Activated CD4-positive, alpha-beta T cell treated with anti-CD3 and anti-CD28 coated beads for 24 hours (primary cell): ENCODE measurements at regions not wholly inside any gene's neighbourhood (a gene's known extent, or its start where the extent isn't known, plus 50 kb on each side); places are given as distances from the start of the nearest gene placed in this dataset.

ENCODE experiments used
- DNase-seq, 2 donors: peaks; one replicate each; pipeline ENCODE4 v3.0.0-alpha.2; 2020; ENCODE audit warnings: low read depth in 2 of 2

DNA sequence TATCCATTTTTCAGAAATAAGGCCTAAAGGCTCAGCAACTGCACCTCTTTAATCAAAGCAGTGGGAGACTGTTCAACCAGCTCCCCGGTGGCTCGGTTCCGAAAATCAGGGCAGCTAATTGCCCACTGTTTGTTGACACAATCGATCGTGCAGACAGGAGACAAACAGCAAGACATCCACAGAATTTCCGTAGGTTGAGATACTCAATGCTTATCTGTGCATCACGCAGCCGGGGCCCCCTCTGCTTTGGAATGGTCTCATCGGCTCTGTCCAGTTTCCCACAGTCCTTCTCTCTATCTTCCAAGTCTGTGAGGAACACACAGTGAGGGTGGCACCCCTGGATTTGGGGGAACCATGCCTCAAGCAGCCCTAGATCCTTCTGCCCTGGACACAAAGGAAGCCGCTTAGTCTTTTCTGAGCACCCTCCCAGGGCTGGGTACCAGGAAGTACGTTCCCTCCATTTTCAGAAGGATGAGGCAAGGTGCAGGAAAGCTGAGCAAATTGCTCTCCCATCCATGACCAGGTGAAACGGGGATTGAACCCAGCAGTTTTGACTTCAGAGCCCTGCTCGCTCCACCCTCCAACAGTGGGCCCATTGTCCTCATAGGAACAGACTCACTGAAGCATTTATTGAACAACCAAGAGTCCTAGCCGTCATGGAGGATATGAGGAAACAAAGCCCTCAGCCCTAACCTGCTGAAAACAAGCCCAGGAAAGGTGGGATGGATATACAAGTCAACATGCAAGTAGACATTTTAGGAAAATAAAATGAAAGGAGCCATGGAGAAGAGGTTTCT, 70.7 kb downstream of the C16orf95 start:
- no peak for DNase-seq

DNA sequence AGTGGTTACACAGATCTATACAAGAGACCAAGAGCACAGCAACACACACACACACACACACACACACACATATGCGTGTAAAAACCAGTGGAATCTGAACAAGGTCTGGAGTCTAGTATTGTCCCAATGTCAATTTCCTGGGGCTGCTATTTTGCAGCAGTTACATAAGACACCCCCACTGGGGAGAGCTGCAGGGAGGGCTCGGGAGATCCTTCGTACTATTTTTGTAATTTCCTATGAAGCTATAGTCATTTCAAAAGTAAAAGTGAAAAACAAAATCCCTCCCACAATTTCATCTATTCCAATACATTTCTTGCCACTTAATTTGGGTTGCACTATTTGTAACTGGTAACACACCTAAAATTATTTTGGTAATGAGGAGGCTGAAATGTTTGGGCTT, 68.5 kb downstream of the C16orf95 start:
- no peak for DNase-seq

DNA sequence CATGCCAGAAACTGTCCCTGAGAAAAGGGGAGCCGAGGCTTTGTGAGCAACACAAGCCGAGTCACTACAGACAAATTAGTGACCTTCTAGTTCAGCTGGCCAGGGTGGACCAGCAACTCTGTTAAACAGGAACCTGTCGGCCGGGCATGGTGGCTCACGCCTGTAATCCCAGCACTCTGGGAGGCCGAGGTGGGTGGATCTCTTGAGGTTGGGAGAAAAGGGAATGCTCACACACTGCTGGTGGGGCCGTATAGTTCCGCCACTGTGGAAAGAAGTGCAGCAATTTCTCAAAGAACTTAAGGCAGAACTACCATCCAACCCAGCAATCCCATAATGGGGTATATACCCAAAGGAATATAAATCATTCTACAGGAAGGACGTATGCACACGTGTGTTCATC, 67.8 kb downstream of the C16orf95 start:
- DNase-seq = no peak

DNA sequence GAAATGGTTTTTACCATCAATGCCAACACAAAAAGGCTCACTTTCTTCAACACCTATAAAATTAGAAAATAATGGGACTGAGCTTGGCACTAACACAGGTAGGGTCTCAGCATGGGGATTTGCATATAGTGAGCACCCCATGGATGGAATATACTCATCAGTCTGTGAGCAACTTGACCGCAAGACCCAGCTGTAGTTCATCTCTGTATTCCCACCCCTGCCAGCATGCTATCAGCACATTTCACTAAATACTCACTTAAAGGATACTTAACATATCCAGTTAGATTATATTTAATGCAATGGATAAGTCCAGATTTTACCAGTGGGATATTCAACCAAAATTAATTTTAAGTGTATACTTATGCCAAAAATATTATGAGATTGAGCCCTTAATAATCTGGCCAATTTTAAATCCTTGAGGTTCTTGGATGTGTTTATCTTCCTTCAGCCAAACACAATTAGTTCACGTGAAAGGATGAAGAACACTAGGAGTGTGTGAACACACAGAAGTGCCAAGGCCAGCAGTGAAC, 66.7 kb downstream of the C16orf95 start:
- DNase-seq = no peak

DNA sequence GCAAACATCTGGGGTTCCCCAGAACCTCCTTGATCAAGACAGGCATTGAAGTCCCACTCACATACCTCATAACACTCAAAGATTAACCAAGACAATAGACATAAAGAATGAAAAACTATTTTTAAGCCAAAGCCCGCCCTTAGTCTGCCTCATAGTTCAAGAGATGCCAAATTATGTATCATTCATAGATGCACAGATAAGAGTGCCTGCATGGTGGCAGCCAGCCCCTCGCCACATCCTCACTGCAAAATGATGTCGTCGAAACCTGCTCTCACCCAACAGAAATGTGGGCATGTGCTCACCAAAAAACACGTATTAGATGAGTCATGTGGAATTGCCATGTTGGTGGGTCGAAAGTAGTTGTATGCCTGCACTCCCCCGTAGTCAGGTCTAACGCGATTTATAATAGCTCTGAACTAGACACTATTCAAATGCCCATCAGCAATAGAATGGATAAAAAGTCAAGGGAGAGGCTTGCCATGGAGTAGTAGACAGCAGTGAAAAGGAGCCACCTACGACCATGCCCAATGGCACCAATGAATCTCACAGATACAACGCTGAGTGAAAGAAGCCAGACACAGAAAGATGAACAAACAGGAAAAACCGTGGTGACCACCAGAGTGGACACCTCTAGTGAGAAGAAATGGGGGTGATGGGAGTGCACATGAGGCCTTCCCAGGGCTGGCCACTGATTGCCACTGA, 64.8 kb downstream of the C16orf95 start:
- no peak for DNase-seq
